CD4-positive, alpha-beta T cell treated with Interferon alpha-2 for 1 hour (primary cell): ENCODE measurements at regions not wholly inside any gene's neighbourhood (a gene's known extent, or its start where the extent isn't known, plus 50 kb on each side); places are given as distances from the start of the nearest gene placed in this dataset.
"Not testable (repeated sequence)": the region's sequence is repeated elsewhere in the genome, so short reads cannot be mapped to it uniquely, and the experiment has no call there.

Experiments used
- DNase-seq, 2 donors: peaks; one replicate each; pipeline ENCODE4 v3.0.0-alpha.2; 2020 to 2022

- no peak for DNase-seq
Observed at GRCh38 chr2:235223011-235223410, 270.8 kb upstream of the AGAP1 start.

GRCh38 chr2:235224410-235224809, 269.4 kb upstream of the AGAP1 start:
- no peak for DNase-seq

GRCh38 chr2:235225261-235225660, 268.6 kb upstream of the AGAP1 start:
- DNase-seq, result no peak

- DNase-seq, result no peak
Observed at GRCh38 chr2:235227590-235227989, 266.3 kb upstream of the AGAP1 start.

- DNase-seq, result not testable (repeated sequence)
Observed at GRCh38 chr2:235228422-235228821, 265.4 kb upstream of the AGAP1 start.

- no peak for DNase-seq
Observed at GRCh38 chr2:235229236-235229635, 264.6 kb upstream of the AGAP1 start.

GRCh38 chr2:235230821-235231601, 262.8 kb upstream of the AGAP1 start:
- no peak for DNase-seq

- no peak for DNase-seq
Observed at GRCh38 chr2:235232449-235233433, 261.1 kb upstream of the AGAP1 start.

- DNase-seq, result no peak
Observed at GRCh38 chr2:235234736-235235135, 259.1 kb upstream of the AGAP1 start.

- no peak for DNase-seq
Observed at GRCh38 chr2:235235977-235236767, 257.7 kb upstream of the AGAP1 start.

- no peak for DNase-seq
Observed at GRCh38 chr2:235238537-235238936, 255.3 kb upstream of the AGAP1 start.

GRCh38 chr2:235240574-235240973, 253.3 kb upstream of the AGAP1 start:
- no peak for DNase-seq

GRCh38 chr2:235244255-235245220, 249.3 kb upstream of the AGAP1 start:
- DNase-seq, result no peak

- no peak for DNase-seq
Observed at GRCh38 chr2:235247001-235247400, 246.8 kb upstream of the AGAP1 start.

- no peak for DNase-seq
Observed at GRCh38 chr2:235255693-235256092, 238.2 kb upstream of the AGAP1 start.

GRCh38 chr2:235257590-235257989, 236.3 kb upstream of the AGAP1 start:
- no peak for DNase-seq

GRCh38 chr2:235262750-235263149, 231.1 kb upstream of the AGAP1 start:
- no peak for DNase-seq

- DNase-seq, result no peak
Observed at GRCh38 chr2:235263205-235264120, 230.4 kb upstream of the AGAP1 start.

GRCh38 chr2:235264121-235264493, 229.7 kb upstream of the AGAP1 start:
- no peak for DNase-seq

- no peak for DNase-seq
Observed at GRCh38 chr2:235264512-235264911, 229.3 kb upstream of the AGAP1 start.
